ENCODE measurements at regions not wholly inside any gene's neighbourhood (a gene's known extent, or its start where the extent isn't known, plus 50 kb on each side); places are given as distances from the start of the nearest gene placed in this dataset.

- TF ChIP-seq CTCF (IDR thresholded peaks at IDR 0.05; ENCODE audit: insufficient read depth, low read length) (no peak), POLR2AphosphoS5 (IDR thresholded peaks at IDR 0.05; ENCODE audit: low read depth) (no peak), GABPA (IDR thresholded peaks at IDR 0.05; ENCODE audit: low read depth) (no peak)
Observed at GRCh38 chr1:13900583-13900982, 200.6 kb downstream of the PRDM2 start.
